H1 (cell line): ENCODE measurements at regions not wholly inside any gene's neighbourhood (a gene's known extent, or its start where the extent isn't known, plus 50 kb on each side); places are given as distances from the start of the nearest gene placed in this dataset.
A peak's percentile ranks its signal among the peaks of the same experiment; 100 is the strongest.

ENCODE experiments used
- CTCF ChIA-PET: fragments of 300-600 bp; sonication (Branson Sonifier 250); formaldehyde crosslinking; loops from one replicate; lab custom pipeline; 2021; ENCODE audit not compliant: partially characterized antibody; lab: Charles Lee
- POLR2A ChIA-PET: fragments of 300-600 bp; sonication (Branson Sonifier 250); formaldehyde crosslinking; loops from one replicate; lab custom pipeline; 2021; ENCODE audit warnings: inconsistent platforms; ENCODE audit not compliant: partially characterized antibody; lab: Charles Lee
- DNase-seq, 2 experiments: peaks; one replicate each; pipeline versions ENCODE4 v3.0.0 to v3.0.0-alpha.2; 2010 to 2022; ENCODE audit warnings: low spot score in 2 of 2, low read depth in 1 of 2, mixed read lengths in 1 of 2
- FAIRE-seq: peaks from 2 replicates; lab custom pipeline; 2011; peaks lifted over from hg19 to GRCh38; lab: Jason Lieb, UNC
- H2AFZ ChIP-seq: 2 replicates; pipeline ENCODE4 v1.8.1; 2012; ENCODE audit warnings: low read length, inconsistent platforms
- H2AK5ac ChIP-seq: 2 replicates; pipeline ENCODE4 v1.6.1; 2013; ENCODE audit warnings: low read depth, low read length
- H2BK120ac ChIP-seq: replicated peaks from 2 replicates; pipeline ENCODE3; 2013; ENCODE audit warnings: low read depth, low read length, inconsistent platforms
- H2BK12ac ChIP-seq: 2 replicates; pipeline ENCODE4 v1.6.1; 2013; ENCODE audit warnings: low read depth, low read length
- H2BK15ac ChIP-seq: 2 replicates; pipeline ENCODE4 v1.6.1; 2013; ENCODE audit warnings: low read length
- H2BK20ac ChIP-seq: 2 replicates; pipeline ENCODE4 v1.6.1; 2013; ENCODE audit warnings: low read length
- H2BK5ac ChIP-seq: 2 replicates; pipeline ENCODE4 v1.6.1; 2013; ENCODE audit warnings: low read depth, low read length
- H3K14ac ChIP-seq: 2 replicates; pipeline ENCODE4 v1.6.1; 2013; ENCODE audit warnings: inconsistent platforms; ENCODE audit not compliant: insufficient read length
- H3K18ac ChIP-seq: 2 replicates; pipeline ENCODE4 v1.6.1; 2013; ENCODE audit warnings: low read length; ENCODE audit errors: extremely low read depth
- H3K23ac ChIP-seq: 2 replicates; pipeline ENCODE4 v1.6.1; 2013; ENCODE audit warnings: inconsistent platforms; ENCODE audit not compliant: insufficient read length
- H3K23me2 ChIP-seq: 2 replicates; pipeline ENCODE4 v1.6.1; 2013; ENCODE audit warnings: low read depth, low read length
- H3K27ac ChIP-seq: 2 replicates; pipeline ENCODE4 v1.6.1; 2011; ENCODE audit warnings: low read depth, low read length, inconsistent platforms
- H3K27me3 ChIP-seq, 4 experiments: replicated peaks in 1 of 4; 1 replicate in 1 of 4; 2 replicates in 3 of 4; pipeline versions ENCODE4 v1.6.1 to v1.8.1; 2011 to 2013; ENCODE audit warnings: low read length in 3 of 4, mild to moderate bottlenecking in 3 of 4, inconsistent platforms in 2 of 4, mixed read lengths in 2 of 4, moderate library complexity in 1 of 4; ENCODE audit not compliant: control insufficient read depth in 3 of 4, insufficient read depth in 3 of 4; ENCODE audit errors: extremely low read depth in 1 of 4
- H3K36me3 ChIP-seq, 4 experiments: 2 replicates each; pipeline versions ENCODE4 v1.6.1 to v1.8.1; 2011 to 2013; ENCODE audit warnings: mild to moderate bottlenecking in 4 of 4, low read length in 3 of 4, moderate library complexity in 2 of 4, control low read depth in 1 of 4, inconsistent platforms in 1 of 4; ENCODE audit not compliant: insufficient read depth in 4 of 4, control insufficient read depth in 2 of 4
- H3K4ac ChIP-seq: replicated peaks from 2 replicates; pipeline ENCODE3; 2013; ENCODE audit warnings: low read length, low read depth, mixed read lengths, inconsistent platforms; ENCODE audit not compliant: insufficient read length
- H3K4me1 ChIP-seq, 4 experiments: replicated peaks in 1 of 4; 1 replicate in 1 of 4; 2 replicates in 3 of 4; pipeline versions ENCODE4 v1.6.1 to v1.8.1; 2011 to 2013; ENCODE audit warnings: low read length in 3 of 4, inconsistent platforms in 2 of 4, mixed read lengths in 1 of 4; ENCODE audit not compliant: insufficient read depth in 4 of 4, control insufficient read depth in 3 of 4
- H3K4me2 ChIP-seq, 2 experiments: 2 replicates each; pipeline versions ENCODE4 v1.6.1 to v1.8.1; 2011 to 2013; ENCODE audit warnings: low read depth in 2 of 2, low read length in 2 of 2, control low read depth in 1 of 2, inconsistent platforms in 1 of 2, mild to moderate bottlenecking in 1 of 2; ENCODE audit not compliant: insufficient read depth in 1 of 2
- H3K4me3 ChIP-seq, 4 experiments: fragments of 200-600, 300-600 bp in 1 of 4; sonication (generic), shearing (Covaris generic), sonication (Bioruptor Twin) in 1 of 4; 2 replicates each; pipeline versions ENCODE4 v1.5.1 to v1.8.1; 2011 to 2016; ENCODE audit warnings: low read length in 4 of 4, low read depth in 3 of 4, control low read depth in 2 of 4, inconsistent platforms in 2 of 4, mild to moderate bottlenecking in 2 of 4, mixed read lengths in 1 of 4, moderate library complexity in 1 of 4; ENCODE audit not compliant: insufficient read depth in 2 of 4; ENCODE audit errors: extremely low read depth in 1 of 4
- H3K56ac ChIP-seq: replicated peaks from 2 replicates; pipeline ENCODE3; 2013; ENCODE audit warnings: low read depth, mild to moderate bottlenecking, mixed read lengths, low read length, inconsistent platforms; ENCODE audit not compliant: insufficient read length
- H3K79me1 ChIP-seq: 2 replicates; pipeline ENCODE4 v1.6.1; 2013; ENCODE audit warnings: low read depth, low read length, control low read depth
- H3K79me2 ChIP-seq, 2 experiments: 2 replicates each; pipeline versions ENCODE4 v1.6.1 to v1.8.1; 2012 to 2013; ENCODE audit warnings: low read length in 2 of 2, mild to moderate bottlenecking in 2 of 2, inconsistent platforms in 1 of 2; ENCODE audit not compliant: insufficient read depth in 2 of 2, control insufficient read depth in 1 of 2
- H3K9ac ChIP-seq, 4 experiments: replicated peaks in 1 of 4; 1 replicate in 1 of 4; 2 replicates in 3 of 4; pipeline versions ENCODE4 v1.6.1 to v1.8.1; 2011 to 2013; ENCODE audit warnings: low read depth in 3 of 4, low read length in 3 of 4, control low read depth in 2 of 4, mild to moderate bottlenecking in 2 of 4, moderate library complexity in 2 of 4, inconsistent platforms in 1 of 4; ENCODE audit errors: extremely low read depth in 1 of 4
- H3K9me3 ChIP-seq, 2 experiments: 2 replicates each; pipeline versions ENCODE4 v1.6.1 to v1.8.1; 2012 to 2013; ENCODE audit warnings: mild to moderate bottlenecking in 2 of 2, moderate library complexity in 2 of 2, control low read depth in 1 of 2, inconsistent platforms in 1 of 2, low read depth in 1 of 2, low read length in 1 of 2, mixed read lengths in 1 of 2; ENCODE audit not compliant: insufficient read depth in 2 of 2
- H4K20me1 ChIP-seq, 2 experiments: replicated peaks in 1 of 2; 2 replicates each; pipeline versions ENCODE3 to v1.8.1; 2011 to 2013; ENCODE audit warnings: inconsistent platforms in 2 of 2, low read length in 2 of 2, mild to moderate bottlenecking in 1 of 2; ENCODE audit not compliant: insufficient read depth in 2 of 2, control insufficient read depth in 1 of 2
- H4K5ac ChIP-seq: 2 replicates; pipeline ENCODE4 v1.6.1; 2013; ENCODE audit warnings: low read length, low read depth, mixed read lengths, inconsistent platforms; ENCODE audit not compliant: insufficient read length
- H4K8ac ChIP-seq: 2 replicates; pipeline ENCODE4 v1.8.0; 2013; ENCODE audit warnings: mild to moderate bottlenecking, moderate library complexity, low read length, inconsistent platforms; ENCODE audit not compliant: insufficient read depth; ENCODE audit errors: extremely low read depth
- H4K91ac ChIP-seq: replicated peaks from 2 replicates; pipeline ENCODE3; 2013; ENCODE audit warnings: low read length, mixed read lengths, inconsistent platforms; ENCODE audit not compliant: insufficient read length
- ATF3 ChIP-seq: IDR thresholded peaks from 2 replicates; pipeline ENCODE4 v1.6.1; 2011; ENCODE audit warnings: low read depth, mild to moderate bottlenecking, low read length; ENCODE audit not compliant: insufficient read depth
- CHD2 ChIP-seq: IDR thresholded peaks from 2 replicates; pipeline ENCODE4 v1.6.1; 2012; ENCODE audit warnings: low read length, improper control_type of control experiment
- CTCF ChIP-seq, 3 experiments: IDR thresholded peaks; 1 replicate in 2 of 3; 2 replicates in 1 of 3; pipeline versions ENCODE4 v1.5.1 to v1.6.1; 2011; ENCODE audit warnings: low read length in 3 of 3, mild to moderate bottlenecking in 3 of 3, inconsistent platforms in 2 of 3, low read depth in 1 of 3, moderate library complexity in 1 of 3; ENCODE audit not compliant: insufficient read depth in 1 of 3; ENCODE audit errors: control extremely low read depth in 1 of 3
- MAFK ChIP-seq: IDR thresholded peaks from 2 replicates; pipeline ENCODE4 v1.6.1; 2012; ENCODE audit warnings: low read depth, mild to moderate bottlenecking, improper control_type of control experiment, low read length
- RAD21 ChIP-seq, 2 experiments: IDR thresholded peaks in 1 of 2; conservative IDR thresholded peaks in 1 of 2; 2 replicates each; pipeline ENCODE4 v1.6.1; 2011; ENCODE audit warnings: low read depth in 2 of 2, low read length in 2 of 2, improper control_type of control experiment in 1 of 2, inconsistent platforms in 1 of 2, mild to moderate bottlenecking in 1 of 2, moderate library complexity in 1 of 2
- SRF ChIP-seq: IDR thresholded peaks from 2 replicates; pipeline ENCODE4 v1.6.1; 2011; ENCODE audit warnings: mild to moderate bottlenecking, low read depth, low read length, moderate library complexity
- SUZ12 ChIP-seq: fragments of 200-600 bp; sonication (generic); IDR thresholded peaks from 2 replicates; pipeline ENCODE4 v1.6.1; 2012; ENCODE audit warnings: mild to moderate bottlenecking, inconsistent platforms, low read length, moderate library complexity, mixed read lengths
- TBP ChIP-seq: IDR thresholded peaks from 2 replicates; pipeline ENCODE4 v1.6.1; 2011; ENCODE audit warnings: low read depth, low read length, improper control_type of control experiment
- TEAD4 ChIP-seq: IDR thresholded peaks from 2 replicates; pipeline ENCODE4 v1.6.1; 2012; ENCODE audit warnings: low read depth, low read length, inconsistent platforms, mixed read lengths
- USF2 ChIP-seq: IDR thresholded peaks from 2 replicates; pipeline ENCODE4 v1.6.1; 2011; ENCODE audit warnings: low read length, improper control_type of control experiment
- WGBS, 2 experiments: shearing (Covaris generic) in 1 of 2; methylation state at CpG; one replicate each; pipeline versions ENCODE4 v1.1.6 to v1.1.7; 2013 to 2015; ENCODE audit warnings: low lambda C conversion rate in 2 of 2, mixed read lengths in 2 of 2, inconsistent platforms in 1 of 2, low coverage in 1 of 2, missing lambda C conversion rate in 1 of 2; ENCODE audit not compliant: insufficient replicate concordance in 2 of 2, insufficient coverage in 1 of 2, insufficient read length in 1 of 2; ENCODE audit errors: extremely low coverage in 1 of 2, missing lambda C conversion rate in 1 of 2; 5-methylcytosine and 5-hydroxymethylcytosine counted together

- no peak overlapping the region for H2BK20ac ChIP-seq
- H3K27me3 ChIP-seq = no peaks in the 10 kb centered on the region
- no peak overlapping the region for H2AK5ac ChIP-seq
- H3K9ac ChIP-seq = no peak overlapping the region
- no peak overlapping the region for H4K5ac ChIP-seq
- no peak overlapping the region for H2BK120ac ChIP-seq
- no peaks in the 10 kb centered on the region for H3K23me2 ChIP-seq
- no peak overlapping the region for H3K4me2 ChIP-seq
- H3K27ac ChIP-seq = no peak overlapping the region
- ChIA-PET POLR2A (no interaction called here), CTCF (interaction anchor here (0.6 kb wide), 1 partner anchor 444 kb away, joined by 3 read pairs; no protein-coding TSS in a partner anchor)
- no peak overlapping the region for H3K4ac ChIP-seq
- H2BK12ac ChIP-seq = no peak overlapping the region
- H4K20me1 ChIP-seq = no peaks in the 10 kb centered on the region
- H3K79me1 ChIP-seq = no peaks in the 10 kb centered on the region
- no peaks in the 10 kb centered on the region for H3K9me3 ChIP-seq
- FAIRE-seq = peak; percentile 88
- peak overlapping the region; percentile 79; the same call in 1 of the 2 replicates for H2AFZ ChIP-seq
- H3K4me1 ChIP-seq = no peaks in the 10 kb centered on the region
- no peak overlapping the region for H3K23ac ChIP-seq
- H4K8ac ChIP-seq = no peak overlapping the region
- no peak overlapping the region for H4K91ac ChIP-seq
- no peak overlapping the region for H3K4me3 ChIP-seq
- H2BK5ac ChIP-seq = no peak overlapping the region
- 68% methylated on average over 7 of the region's 7 CpGs; no CpG with 5 or more reads in 1 of the 2 experiments for WGBS, 2 experiments
- no peak overlapping the region for H3K56ac ChIP-seq
- no peak overlapping the region for H3K14ac ChIP-seq
- H3K36me3 ChIP-seq = no peaks in the 10 kb centered on the region
- DNase-seq = peak in 1 of 2 experiments; percentile 56
- no peaks in the 10 kb centered on the region for H3K79me2 ChIP-seq
- no peak overlapping the region for H3K18ac ChIP-seq
- no peak overlapping the region for H2BK15ac ChIP-seq
- TF ChIP-seq USF2 (no peak), ATF3 (no peak), MAFK (no peak), CHD2 (peak; percentile 84), TBP (no peak), RAD21 (IDR thresholded peaks at IDR 0.05 in 1 of 2, conservative IDR thresholded peaks at IDR 0.05 in 1 of 2; ENCODE audit: low read depth in 2 of 2, low read length in 2 of 2) (peak; percentile 88 to 89), SUZ12 (no peak), TEAD4 (0 out of 2 replicates have a peak, but pooled peaks have one; percentile 40), SRF (no peak), CTCF (IDR thresholded peaks at IDR 0.05; ENCODE audit: control extremely low read depth in 1 of 3, insufficient read depth in 1 of 3, low read depth in 1 of 3, low read length in 3 of 3) (peak in 2 of 3 experiments; percentile 45 to 55; a peak in 3 of 4 replicates)
These were observed 91.1 kb upstream of the CACHD1 start for GRCh38 chr1:64378826-64379225.
